ENCODE measurements at regions not wholly inside any gene's neighbourhood (a gene's known extent, or its start where the extent isn't known, plus 50 kb on each side); places are given as distances from the start of the nearest gene placed in this dataset.

GRCh38 chr17:54780238-54780637 lies 120.4 kb upstream of the TOM1L1 start:
- Histone ChIP-seq H3K9me3 (ENCODE audit: low read depth, low read length) (no peaks in the 10 kb centered on the region), H3K36me3 (ENCODE audit: insufficient read depth, low read length) (no peaks in the 10 kb centered on the region), H4K20me1 (ENCODE audit: insufficient read depth, low read length) (no peaks in the 10 kb centered on the region), H3K27me3 (ENCODE audit: insufficient read depth, low read length) (no peaks in the 10 kb centered on the region), H3K4me1 (ENCODE audit: insufficient read depth, low read length) (no peaks in the 10 kb centered on the region), H2AFZ (ENCODE audit: low read length) (no peak overlapping the region), H3K79me2 (ENCODE audit: insufficient read depth, low read length) (no peaks in the 10 kb centered on the region), H3K4me2 (ENCODE audit: insufficient read depth, low read length) (no peak overlapping the region), H3K27ac (ENCODE audit: low read depth, low read length) (no peak overlapping the region), H3K4me3 (ENCODE audit: insufficient read depth, low read length) (no peak overlapping the region)
- no peak for TF ChIP-seq CTCF (IDR thresholded peaks at IDR 0.05; ENCODE audit: extremely low read depth, low read depth, low read length)
- no peak for DNase-seq (ENCODE audit: insufficient read length, low spot score, missing footprints)

GRCh38 chr17:54781389-54781788 lies 119.3 kb upstream of the TOM1L1 start:
- no peak overlapping the region for H3K4me3 ChIP-seq (ENCODE audit: insufficient read depth, low read length)

GRCh38 chr17:54784305-54784704 lies 116.3 kb upstream of the TOM1L1 start:
- no peaks in the 10 kb centered on the region for H3K9me3 ChIP-seq (ENCODE audit: low read depth, low read length)
- no peaks in the 10 kb centered on the region for H3K79me2 ChIP-seq (ENCODE audit: insufficient read depth, low read length)
- no peak for TF ChIP-seq CTCF (IDR thresholded peaks at IDR 0.05; ENCODE audit: extremely low read depth, low read depth, low read length)
- no peak overlapping the region for H3K27ac ChIP-seq (ENCODE audit: low read depth, low read length)
- H3K4me3 ChIP-seq (ENCODE audit: insufficient read depth, low read length), result no peak overlapping the region
- H2AFZ ChIP-seq (ENCODE audit: low read length), result no peak overlapping the region
- no peaks in the 10 kb centered on the region for H3K4me1 ChIP-seq (ENCODE audit: insufficient read depth, low read length)
- no peaks in the 10 kb centered on the region for H3K27me3 ChIP-seq (ENCODE audit: insufficient read depth, low read length)
- H4K20me1 ChIP-seq (ENCODE audit: insufficient read depth, low read length), result no peaks in the 10 kb centered on the region
- H3K36me3 ChIP-seq (ENCODE audit: insufficient read depth, low read length), result no peaks in the 10 kb centered on the region
- H3K4me2 ChIP-seq (ENCODE audit: insufficient read depth, low read length), result no peak overlapping the region
- no peak for DNase-seq (ENCODE audit: insufficient read length, low spot score, missing footprints)

More at GRCh38 chr17:54781389-54781788, 119.3 kb upstream of the TOM1L1 start:
- H3K4me2 ChIP-seq (ENCODE audit: insufficient read depth, low read length), result no peak overlapping the region
- TF ChIP-seq CTCF (IDR thresholded peaks at IDR 0.05; ENCODE audit: extremely low read depth, low read depth, low read length), result no peak
- no peak for DNase-seq (ENCODE audit: insufficient read length, low spot score, missing footprints)
- H3K27me3 ChIP-seq (ENCODE audit: insufficient read depth, low read length), result no peaks in the 10 kb centered on the region
- no peak overlapping the region for H2AFZ ChIP-seq (ENCODE audit: low read length)
- no peaks in the 10 kb centered on the region for H3K79me2 ChIP-seq (ENCODE audit: insufficient read depth, low read length)
- H3K27ac ChIP-seq (ENCODE audit: low read depth, low read length), result no peak overlapping the region
- no peaks in the 10 kb centered on the region for H3K9me3 ChIP-seq (ENCODE audit: low read depth, low read length)
- H4K20me1 ChIP-seq (ENCODE audit: insufficient read depth, low read length), result no peaks in the 10 kb centered on the region
- H3K4me1 ChIP-seq (ENCODE audit: insufficient read depth, low read length), result no peaks in the 10 kb centered on the region
- H3K36me3 ChIP-seq (ENCODE audit: insufficient read depth, low read length), result no peaks in the 10 kb centered on the region

GRCh38 chr17:54785643-54786268 lies 114.9 kb upstream of the TOM1L1 start:
- Histone ChIP-seq H3K36me3 (ENCODE audit: insufficient read depth, low read length) (no peaks in the 10 kb centered on the region), H3K4me3 (ENCODE audit: insufficient read depth, low read length) (no peak overlapping the region), H3K4me1 (ENCODE audit: insufficient read depth, low read length) (no peaks in the 10 kb centered on the region), H3K27me3 (ENCODE audit: insufficient read depth, low read length) (no peaks in the 10 kb centered on the region), H4K20me1 (ENCODE audit: insufficient read depth, low read length) (no peaks in the 10 kb centered on the region), H3K27ac (ENCODE audit: low read depth, low read length) (no peak overlapping the region), H2AFZ (ENCODE audit: low read length) (no peak overlapping the region), H3K4me2 (ENCODE audit: insufficient read depth, low read length) (no peak overlapping the region), H3K79me2 (ENCODE audit: insufficient read depth, low read length) (no peaks in the 10 kb centered on the region), H3K9me3 (ENCODE audit: low read depth, low read length) (peaks cover 4% of the 10 kb centered on the region)
- TF ChIP-seq CTCF (IDR thresholded peaks at IDR 0.05; ENCODE audit: extremely low read depth, low read depth, low read length), result no peak
- DNase-seq (ENCODE audit: insufficient read length, low spot score, missing footprints), result no peak

Measured in osteoblast (primary cell).